Muscle of leg (tissue), 3 donors: ENCODE measurements at regions not wholly inside any gene's neighbourhood (a gene's known extent, or its start where the extent isn't known, plus 50 kb on each side); places are given as distances from the start of the nearest gene placed in this dataset.
"Not testable (repeated sequence)": the region's sequence is repeated elsewhere in the genome, so short reads cannot be mapped to it uniquely, and the experiment has no call there.

Source experiments
- DNase-seq: peaks from one replicate; pipeline ENCODE4 v3.0.0; 2013
- H3K27ac ChIP-seq: one replicate; pipeline ENCODE4 v1.5.1; 2013; ENCODE audit warnings: mild to moderate bottlenecking, low read length, control low read depth
- H3K27me3 ChIP-seq: one replicate; pipeline ENCODE4 v1.6.1; 2013; ENCODE audit warnings: low read length; ENCODE audit not compliant: control insufficient read depth, insufficient read depth
- H3K36me3 ChIP-seq: one replicate; pipeline ENCODE4 v1.6.1; 2013; ENCODE audit warnings: low read length; ENCODE audit not compliant: control insufficient read depth, insufficient read depth
- H3K4me1 ChIP-seq: one replicate; pipeline ENCODE4 v1.6.1; 2013; ENCODE audit warnings: low read length; ENCODE audit not compliant: control insufficient read depth, insufficient read depth
- H3K4me3 ChIP-seq: one replicate; pipeline ENCODE4 v1.5.1; 2013; ENCODE audit warnings: low read length, control low read depth
- H3K9me3 ChIP-seq: replicated peaks from 2 replicates; pipeline ENCODE4 v1.6.1; 2013; ENCODE audit warnings: low read depth, low read length; ENCODE audit not compliant: control insufficient read depth
- WGBS: methylation state at CpG from one replicate; pipeline ENCODE4 v1.1.5; 2013; ENCODE audit warnings: missing lambda C conversion rate; ENCODE audit not compliant: insufficient coverage; 5-methylcytosine and 5-hydroxymethylcytosine counted together

DNA sequence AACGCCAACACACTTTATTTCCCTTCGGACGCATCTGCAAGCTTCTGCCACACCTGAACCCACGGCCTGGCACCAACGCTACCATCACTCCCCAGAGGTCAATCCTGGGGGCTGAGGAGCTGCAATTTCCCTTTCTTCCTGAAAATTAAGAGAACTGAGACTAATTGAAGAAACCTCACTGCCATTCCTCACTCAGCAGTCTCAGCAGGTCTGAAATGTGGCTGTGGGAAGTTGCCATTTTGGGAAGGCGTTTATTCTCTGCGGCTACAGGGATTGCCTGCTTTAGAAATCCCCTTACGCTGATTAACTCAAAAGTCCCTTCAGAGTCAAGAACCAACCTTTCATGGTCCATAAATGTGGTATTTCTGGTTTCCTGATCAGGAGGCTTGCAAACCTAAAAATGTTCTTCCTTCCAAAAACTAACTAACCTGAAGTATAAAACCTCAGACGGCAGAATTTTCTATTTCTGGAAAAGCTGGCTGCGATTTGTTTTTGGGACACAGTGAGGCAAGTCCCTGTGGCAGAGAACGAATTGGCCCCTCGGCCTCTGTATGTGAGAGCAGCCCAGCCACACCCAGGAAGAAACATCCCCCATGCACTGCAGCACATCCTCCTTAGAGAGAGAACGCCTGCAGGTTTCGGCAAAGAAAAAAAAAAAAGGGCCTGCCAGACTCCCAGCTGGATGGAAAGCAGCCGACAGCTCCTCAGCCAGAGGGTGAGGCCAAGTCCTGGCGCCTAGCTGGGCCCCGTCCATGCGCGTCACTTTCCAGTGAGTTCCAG, 5404.8 kb upstream of the TPTE start:
- not testable (repeated sequence) for H3K9me3 ChIP-seq, H3K27me3 ChIP-seq, H3K36me3 ChIP-seq, H3K27ac ChIP-seq, H3K4me1 ChIP-seq, H3K4me3 ChIP-seq, DNase-seq
- WGBS: no CpG with 5 or more reads among the region's 19 CpGs

DNA sequence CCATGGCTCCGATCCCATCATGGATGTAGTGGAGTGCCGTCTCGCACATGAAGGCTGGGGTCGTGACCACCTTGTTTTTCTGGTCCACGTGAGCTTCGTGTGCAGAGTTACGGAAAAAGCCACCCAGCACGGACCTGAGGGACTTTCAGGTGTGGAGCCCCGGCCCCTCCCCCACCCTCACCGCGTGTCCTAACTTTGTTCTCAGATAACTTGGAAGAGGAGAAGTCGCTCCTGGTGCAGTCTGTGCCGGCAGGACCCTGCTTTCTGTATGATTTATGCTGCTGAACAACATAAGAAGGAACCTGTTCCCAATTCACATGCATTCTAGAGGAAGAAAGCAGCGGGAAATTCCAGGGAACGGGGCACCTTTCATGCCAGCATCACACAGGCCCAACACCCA, 5404.2 kb upstream of the TPTE start:
- not testable (repeated sequence) for H3K36me3 ChIP-seq, H3K4me3 ChIP-seq, DNase-seq, H3K27ac ChIP-seq, H3K27me3 ChIP-seq, H3K4me1 ChIP-seq, H3K9me3 ChIP-seq
- WGBS: no CpG with 5 or more reads among the region's 15 CpGs

DNA sequence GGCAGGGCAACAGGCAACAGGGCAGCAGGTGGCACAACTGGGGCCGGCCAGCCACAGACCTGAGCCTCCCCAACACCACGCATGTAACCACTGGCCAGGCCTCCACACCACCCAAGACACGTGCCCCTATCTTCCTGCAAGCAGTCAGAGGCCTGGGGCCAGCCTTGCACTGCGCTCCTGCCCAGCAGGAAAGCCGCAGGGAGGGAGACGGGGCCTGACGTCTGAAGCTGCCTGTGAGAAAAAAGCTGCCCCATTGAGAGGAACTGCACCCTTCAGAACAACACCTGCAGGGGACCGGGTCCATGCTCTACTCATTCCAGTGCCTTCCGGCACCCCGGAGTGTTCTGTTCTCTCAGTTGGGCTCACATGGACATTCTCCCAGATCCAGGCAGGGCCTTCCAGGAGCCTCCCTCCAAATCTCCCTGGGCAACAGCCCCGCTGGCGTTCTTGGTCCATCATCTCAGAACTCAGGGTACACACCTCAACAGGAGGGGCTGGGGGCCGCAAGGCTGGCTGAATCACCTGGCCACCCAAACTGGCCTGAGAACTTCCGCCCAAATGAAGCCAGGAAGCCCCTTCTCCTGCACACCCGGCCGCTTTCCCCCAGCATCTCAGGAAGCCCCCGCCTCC, 5403.6 kb upstream of the TPTE start:
- no CpG with 5 or more reads among the region's 17 CpGs for WGBS

DNA sequence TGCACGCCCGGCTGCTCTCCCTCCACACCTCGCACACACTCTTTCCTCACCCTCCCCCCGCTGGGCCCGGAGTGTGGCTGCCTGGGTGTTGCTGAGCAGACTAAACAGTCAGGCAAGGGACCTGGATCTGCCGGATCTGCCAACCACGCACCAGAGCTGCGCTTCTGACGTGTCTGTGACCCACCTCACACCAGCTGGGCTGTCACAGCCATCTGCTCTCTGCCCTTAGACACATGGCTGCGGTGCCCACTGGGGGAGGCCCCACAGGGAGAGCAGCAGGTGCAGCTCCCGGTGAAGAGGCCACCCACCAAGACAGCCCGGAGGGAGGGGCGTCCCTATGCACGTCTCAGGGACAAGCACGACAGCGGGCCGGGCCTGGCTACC, 5403.1 kb upstream of the TPTE start:
- not testable (repeated sequence) for DNase-seq, H3K9me3 ChIP-seq, H3K36me3 ChIP-seq, H3K27ac ChIP-seq, H3K4me1 ChIP-seq, H3K27me3 ChIP-seq, H3K4me3 ChIP-seq
- no CpG with 5 or more reads among the region's 17 CpGs for WGBS

More for the DNA sequence above, 5403.6 kb upstream of the TPTE start:
- H3K27me3 ChIP-seq, H3K4me1 ChIP-seq, H3K27ac ChIP-seq, H3K36me3 ChIP-seq, H3K4me3 ChIP-seq, H3K9me3 ChIP-seq: not testable (repeated sequence)
- DNase-seq: peak; percentile 4

DNA sequence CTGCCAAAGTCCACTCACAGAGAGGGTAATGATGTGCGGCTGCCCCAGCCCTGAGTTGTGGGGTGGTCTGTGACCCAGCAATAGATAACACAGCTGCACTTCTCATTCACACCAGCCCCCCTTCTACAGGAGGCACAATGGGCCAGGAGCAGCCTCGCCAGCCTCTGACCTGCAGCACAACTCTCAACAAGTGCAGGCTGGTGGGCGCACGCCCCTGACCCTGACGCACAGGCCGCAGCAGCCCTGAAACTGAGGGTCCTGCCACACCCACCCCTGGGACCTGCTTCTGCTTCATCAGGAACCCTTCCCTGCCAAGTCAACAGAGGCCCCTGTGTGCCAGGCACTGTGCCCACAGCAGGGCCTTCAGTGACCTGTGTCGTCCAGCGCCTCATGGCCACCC, 5402.2 kb upstream of the TPTE start:
- not testable (repeated sequence) for H3K27me3 ChIP-seq, H3K27ac ChIP-seq, H3K4me1 ChIP-seq, H3K9me3 ChIP-seq, H3K36me3 ChIP-seq, H3K4me3 ChIP-seq
- WGBS: 86% methylated on average over 4 of the region's 8 CpGs
- peak; percentile 1 for DNase-seq

DNA sequence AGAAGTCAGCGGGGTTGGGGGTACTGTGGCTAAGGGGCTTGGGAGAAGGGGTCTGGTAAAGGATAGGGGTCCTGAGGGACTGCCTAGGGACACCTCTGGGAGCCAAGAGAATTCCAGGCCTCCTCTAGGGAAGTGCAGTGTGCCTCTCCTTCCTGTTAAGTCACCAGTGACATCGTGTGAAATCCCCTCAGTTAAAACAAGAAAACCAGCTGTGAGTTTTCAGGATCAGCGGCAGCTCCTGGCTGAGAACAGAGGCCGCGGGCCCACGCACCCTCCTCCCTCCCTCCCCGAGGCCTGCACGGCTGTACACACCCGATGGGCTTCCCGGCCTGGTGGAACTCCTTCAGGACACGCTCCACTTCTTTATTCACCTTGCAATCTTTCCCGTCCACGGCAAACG, 5400.0 kb upstream of the TPTE start:
- not testable (repeated sequence) for H3K4me1 ChIP-seq, H3K4me3 ChIP-seq, H3K27ac ChIP-seq, H3K27me3 ChIP-seq, H3K36me3 ChIP-seq, H3K9me3 ChIP-seq
- peak; percentile 60 for DNase-seq
- no CpG with 5 or more reads among the region's 14 CpGs for WGBS

DNA sequence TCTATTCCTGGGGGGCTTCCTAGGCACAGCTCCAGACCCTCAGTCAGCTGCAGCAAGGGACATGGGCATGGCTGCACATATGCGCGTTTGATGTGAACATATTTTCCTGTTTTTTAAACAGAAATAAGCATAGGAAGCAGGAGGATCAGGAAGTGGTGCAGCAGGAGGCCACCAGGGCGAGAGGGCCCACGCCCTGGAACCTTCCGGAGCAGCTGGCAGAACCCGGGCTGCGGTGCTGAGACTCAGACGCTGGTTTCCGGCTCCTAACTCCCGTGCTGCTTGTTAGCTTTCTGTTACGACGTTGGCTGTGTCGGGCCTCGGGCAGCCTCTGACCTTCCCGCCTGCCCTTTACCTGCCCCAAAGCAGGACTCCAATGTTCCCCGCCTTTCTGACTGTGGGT, 5399.5 kb upstream of the TPTE start:
- DNase-seq, H3K4me1 ChIP-seq, H3K36me3 ChIP-seq, H3K9me3 ChIP-seq, H3K4me3 ChIP-seq, H3K27ac ChIP-seq, H3K27me3 ChIP-seq: not testable (repeated sequence)
- WGBS: 83% methylated on average over 1 of the region's 16 CpGs

DNA sequence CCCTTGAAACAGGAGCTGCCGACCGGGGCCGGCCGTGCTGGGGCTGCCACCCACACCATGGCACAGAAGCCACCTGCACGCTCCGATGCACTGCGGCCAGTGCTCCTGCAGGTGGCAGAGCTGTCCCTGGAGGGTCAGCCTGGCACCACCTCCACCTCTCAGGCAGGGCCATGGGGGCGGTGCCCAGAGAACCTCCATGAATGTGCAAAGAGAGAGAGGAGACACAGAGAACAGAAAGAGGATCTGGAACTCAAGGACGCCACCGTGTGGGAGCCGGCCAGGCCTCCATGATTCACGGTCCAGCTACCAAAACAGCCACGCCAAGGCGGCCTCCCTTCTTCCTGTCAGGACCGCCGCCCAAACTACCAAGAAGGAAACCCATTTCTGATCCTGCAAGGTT, 5397.7 kb upstream of the TPTE start:
- H3K9me3 ChIP-seq, DNase-seq, H3K4me1 ChIP-seq, H3K27me3 ChIP-seq, H3K36me3 ChIP-seq, H3K27ac ChIP-seq, H3K4me3 ChIP-seq: not testable (repeated sequence)
- no CpG with 5 or more reads among the region's 16 CpGs for WGBS

DNA sequence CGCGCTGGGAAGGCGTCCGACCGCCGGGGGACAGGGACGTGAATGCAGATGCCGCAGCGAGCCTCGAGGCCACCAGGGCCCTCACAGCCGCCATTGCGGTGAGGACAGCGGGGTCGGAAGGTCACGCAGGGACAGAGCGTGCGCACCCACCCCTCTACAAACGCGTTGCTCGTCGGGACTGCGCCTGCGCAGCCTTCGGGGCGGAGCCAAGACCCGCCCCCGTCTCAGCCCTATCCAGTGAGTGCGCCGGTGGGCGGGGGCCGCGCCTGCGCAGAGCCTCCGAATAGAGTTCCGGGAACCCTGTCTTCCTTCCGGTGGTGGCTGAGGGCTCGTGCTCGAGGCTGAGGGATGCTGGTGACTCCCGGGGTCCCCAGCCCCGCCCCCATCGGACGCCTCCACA, 5393.1 kb upstream of the TPTE start:
- not testable (repeated sequence) for H3K36me3 ChIP-seq, H3K4me1 ChIP-seq, H3K4me3 ChIP-seq, H3K27ac ChIP-seq, H3K27me3 ChIP-seq, H3K9me3 ChIP-seq
- 0% methylated on average over 8 of the region's 42 CpGs for WGBS
- peak; percentile 95 for DNase-seq

DNA sequence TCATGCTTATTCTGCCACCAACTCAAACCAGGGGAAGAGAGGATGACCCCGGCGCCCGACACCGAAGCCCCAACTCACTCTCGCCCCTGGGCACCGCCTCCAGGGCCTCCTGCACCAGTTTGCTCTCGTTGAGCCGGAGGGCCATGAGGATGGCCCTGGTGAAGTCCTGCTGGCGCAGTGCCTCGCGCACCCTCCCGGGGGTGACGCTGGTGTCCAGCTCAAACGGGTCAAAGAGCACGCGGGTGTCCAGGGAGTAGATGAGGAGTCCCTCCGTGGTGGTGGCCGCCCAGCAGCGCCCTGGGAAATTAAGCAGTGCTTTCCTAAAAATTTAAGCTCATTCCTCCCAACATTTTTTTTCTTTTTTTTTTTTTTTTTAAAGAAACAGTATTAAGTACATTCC, 5387.6 kb upstream of the TPTE start:
- DNase-seq, H3K4me3 ChIP-seq, H3K27ac ChIP-seq, H3K4me1 ChIP-seq, H3K36me3 ChIP-seq, H3K9me3 ChIP-seq, H3K27me3 ChIP-seq: not testable (repeated sequence)
- no CpG with 5 or more reads among the region's 19 CpGs for WGBS

DNA sequence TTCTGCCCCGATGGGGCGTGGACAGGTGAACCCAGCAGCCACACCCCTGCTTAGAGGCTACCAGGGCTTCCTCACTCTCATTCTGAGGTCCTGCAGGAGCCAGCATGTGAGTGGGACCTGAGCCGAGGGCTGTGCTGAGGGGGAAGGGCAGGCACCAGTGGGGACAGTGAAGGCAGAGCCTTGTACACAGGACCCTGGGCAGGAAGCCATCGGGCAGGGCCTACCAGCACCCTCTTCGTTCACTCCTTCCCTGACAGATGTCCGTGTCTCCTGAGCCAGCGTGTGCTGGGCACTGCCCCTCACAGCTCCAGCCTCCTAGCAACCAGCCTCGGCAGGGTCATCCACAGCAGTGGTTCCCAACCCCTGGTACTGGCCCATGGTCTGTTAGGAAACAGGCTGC, 5385.0 kb upstream of the TPTE start:
- not testable (repeated sequence) for H3K4me1 ChIP-seq, H3K36me3 ChIP-seq, H3K27ac ChIP-seq, DNase-seq, H3K4me3 ChIP-seq, H3K27me3 ChIP-seq, H3K9me3 ChIP-seq
- no CpG with 5 or more reads among the region's 8 CpGs for WGBS
